SK-N-SH (cell line): ENCODE measurements at regions not wholly inside any gene's neighbourhood (a gene's known extent, or its start where the extent isn't known, plus 50 kb on each side); places are given as distances from the start of the nearest gene placed in this dataset.

Experiments used
- CTCF ChIA-PET: fragments of 300-600, 350-600 bp; formaldehyde crosslinking; extraction: SDS; loops from one replicate; lab custom pipeline; 2021; lab: Yijun Ruan, JAX
- POLR2A ChIA-PET: fragments of 350-600 bp; sonication (Branson Sonifier 250); formaldehyde crosslinking; extraction: SDS; loops from one replicate; lab custom pipeline; 2020; ENCODE audit warnings: antibody characterized with exemption, inconsistent platforms; lab: Yijun Ruan, JAX
- DNase-seq: peaks from one replicate; pipeline ENCODE4 v3.0.0; 2012
- H2AFZ ChIP-seq: fragments of 200-600 bp; sonication (generic); 2 replicates; pipeline ENCODE4 v1.8.1; 2016; ENCODE audit warnings: antibody characterized with exemption, mild to moderate bottlenecking, low read depth
- H3F3A ChIP-seq: fragments of 200-600 bp; sonication (generic); replicated peaks from 2 replicates; pipeline ENCODE3; 2016; ENCODE audit warnings: antibody characterized with exemption, mild to moderate bottlenecking; ENCODE audit not compliant: insufficient read depth
- H3K27ac ChIP-seq, 2 experiments: fragments of 200-500 bp in 1 of 2; fragments of 200-600 bp in 1 of 2; sonication (Bioruptor generic) in 1 of 2; sonication (generic), shearing (Covaris generic) in 1 of 2; 2 replicates each; pipeline versions ENCODE4 v1.5.1 to v1.6.1; 2014 to 2016; ENCODE audit warnings: low read depth in 2 of 2, inconsistent platforms in 1 of 2, low read length in 1 of 2, mild to moderate bottlenecking in 1 of 2, mixed read lengths in 1 of 2
- H3K27me3 ChIP-seq: fragments of 200-600 bp; sonication (generic), shearing (Covaris generic); 2 replicates; pipeline ENCODE4 v1.6.1; 2016; ENCODE audit warnings: mixed run types; ENCODE audit not compliant: insufficient read depth
- H3K36me3 ChIP-seq, 2 experiments: fragments of 200-500 bp in 1 of 2; fragments of 200-600 bp in 1 of 2; sonication (Bioruptor generic) in 1 of 2; sonication (generic) in 1 of 2; replicated peaks in 1 of 2; 2 replicates each; pipeline versions ENCODE3 to v1.5.1; 2014 to 2016; ENCODE audit warnings: low read length in 1 of 2, mild to moderate bottlenecking in 1 of 2; ENCODE audit not compliant: insufficient read depth in 2 of 2, control insufficient read depth in 1 of 2
- H3K4me1 ChIP-seq, 2 experiments: fragments of 200-500 bp in 1 of 2; fragments of 200-600 bp in 1 of 2; sonication (Bioruptor generic) in 1 of 2; sonication (generic), shearing (Covaris generic) in 1 of 2; 2 replicates each; pipeline versions ENCODE4 v1.5.1 to v1.6.1; 2014 to 2016; ENCODE audit warnings: low read depth in 1 of 2, low read length in 1 of 2, mixed run types in 1 of 2; ENCODE audit not compliant: insufficient read depth in 2 of 2, control insufficient read depth in 1 of 2
- H3K4me2 ChIP-seq: fragments of 200-600 bp; sonication (generic), shearing (Covaris generic); 2 replicates; pipeline ENCODE4 v1.6.1; 2017; ENCODE audit warnings: mixed run types
- H3K4me3 ChIP-seq, 2 experiments: fragments of 200-500 bp in 1 of 2; fragments of 200-600 bp in 1 of 2; sonication (Bioruptor generic) in 1 of 2; sonication (generic), shearing (Covaris generic) in 1 of 2; 2 replicates each; pipeline versions ENCODE4 v1.5.1 to v1.8.1; 2014 to 2016; ENCODE audit warnings: low read depth in 2 of 2, inconsistent platforms in 1 of 2, low read length in 1 of 2, mild to moderate bottlenecking in 1 of 2, mixed read lengths in 1 of 2, moderate library complexity in 1 of 2
- H3K79me2 ChIP-seq: fragments of 200-600 bp; sonication (generic); 2 replicates; pipeline ENCODE4 v1.8.1; 2017; ENCODE audit warnings: mild to moderate bottlenecking; ENCODE audit not compliant: insufficient read depth
- H3K9ac ChIP-seq: fragments of 200-600 bp; sonication (generic); 2 replicates; pipeline ENCODE4 v1.6.1; 2017; ENCODE audit warnings: mixed run types
- H3K9me2 ChIP-seq: fragments of 200-600 bp; sonication (generic); 2 replicates; pipeline ENCODE4 v1.6.1; 2017; ENCODE audit warnings: mixed run types
- H3K9me3 ChIP-seq: fragments of 200-600 bp; sonication (generic); 2 replicates; pipeline ENCODE4 v1.6.1; 2017; ENCODE audit warnings: mixed run types, mild to moderate bottlenecking, moderate library complexity
- H4K20me1 ChIP-seq: fragments of 200-600 bp; sonication (generic); 2 replicates; pipeline ENCODE4 v1.6.1; 2017; ENCODE audit warnings: mild to moderate bottlenecking, mixed run types; ENCODE audit not compliant: insufficient read depth
- CHD2 ChIP-seq: fragments of 150-350 bp; IDR thresholded peaks from 2 replicates; pipeline ENCODE4 v1.6.1; 2018; ENCODE audit warnings: low read length; ENCODE audit not compliant: partially characterized antibody
- ELF1 ChIP-seq: IDR thresholded peaks from 2 replicates; pipeline ENCODE4 v1.4.0; 2012
- EZH2phosphoT487 ChIP-seq: fragments of 200-600 bp; sonication (generic); IDR thresholded peaks from 2 replicates; pipeline ENCODE4 v1.6.1; 2017; ENCODE audit warnings: low read depth, mixed run types, mild to moderate bottlenecking, antibody characterized with exemption, moderate library complexity, borderline replicate concordance
- FOSL2 ChIP-seq: IDR thresholded peaks from 2 replicates; pipeline ENCODE4 v1.4.0; 2012; ENCODE audit warnings: low read depth, mild to moderate bottlenecking, moderate library complexity, borderline replicate concordance
- FOXJ3 ChIP-seq: sonication (generic); formaldehyde crosslinking; IDR thresholded peaks from 2 replicates; pipeline ENCODE4 v1.5.1; 2020; ENCODE audit warnings: mild to moderate bottlenecking, missing genetic modification reagents
- FOXM1 ChIP-seq: IDR thresholded peaks from 2 replicates; pipeline ENCODE4 v1.4.0; 2012; ENCODE audit warnings: low read depth, mild to moderate bottlenecking
- MEF2A ChIP-seq: IDR thresholded peaks from 2 replicates; pipeline ENCODE4 v1.4.0; 2012; ENCODE audit warnings: low read depth, borderline replicate concordance
- MXI1 ChIP-seq: IDR thresholded peaks from 2 replicates; pipeline ENCODE4 v1.6.1; 2012; ENCODE audit warnings: mild to moderate bottlenecking, low read depth, low read length, improper control_type of control experiment
- NFIC ChIP-seq: IDR thresholded peaks from 2 replicates; pipeline ENCODE4 v1.4.0; 2012; ENCODE audit warnings: borderline replicate concordance
- NRF1 ChIP-seq: IDR thresholded peaks from 2 replicates; pipeline ENCODE4 v1.6.1; 2012; ENCODE audit warnings: low read depth, mild to moderate bottlenecking, low read length
- POLR2AphosphoS5 ChIP-seq: IDR thresholded peaks from 2 replicates; pipeline ENCODE4 v1.6.1; 2012; ENCODE audit warnings: low read depth, low read length
- RCOR1 ChIP-seq: fragments of 150-350 bp; IDR thresholded peaks from 2 replicates; pipeline ENCODE4 v1.6.1; 2017; ENCODE audit warnings: antibody characterized with exemption, low read length
- RFX5 ChIP-seq: IDR thresholded peaks from 2 replicates; pipeline ENCODE4 v1.6.1; 2012; ENCODE audit warnings: mild to moderate bottlenecking, improper control_type of control experiment, low read length
- TAF1 ChIP-seq: IDR thresholded peaks from 2 replicates; pipeline ENCODE4 v1.6.1; 2012; ENCODE audit warnings: low read depth, mild to moderate bottlenecking, low read length, moderate library complexity, borderline replicate concordance
- TEAD4 ChIP-seq: IDR thresholded peaks from 2 replicates; pipeline ENCODE4 v1.4.0; 2012; ENCODE audit warnings: mild to moderate bottlenecking, borderline replicate concordance; ENCODE audit not compliant: insufficient read depth
- YY1 ChIP-seq: IDR thresholded peaks from 2 replicates; pipeline ENCODE4 v1.4.0; 2012; ENCODE audit warnings: low read depth, mild to moderate bottlenecking
- WGBS: methylation state at CpG from one replicate; pipeline ENCODE4 v1.1.6; 2017; ENCODE audit warnings: low lambda C conversion rate; 5-methylcytosine and 5-hydroxymethylcytosine counted together
- TF ChIP-seq, protein P1 (sequence below): fragments of 200-600 bp; sonication (generic); IDR thresholded peaks from 2 replicates; pipeline ENCODE4 v1.6.1; 2017; ENCODE audit warnings: antibody characterized with exemption, mild to moderate bottlenecking, moderate library complexity
- TF ChIP-seq, protein P2 (sequence below): IDR thresholded peaks from 2 replicates; pipeline ENCODE4 v1.4.0; 2012; ENCODE audit warnings: low read depth, borderline replicate concordance
- TF ChIP-seq, protein P3 (sequence below): fragments of 150-350 bp; IDR thresholded peaks from 2 replicates; pipeline ENCODE4 v1.6.1; 2016; ENCODE audit warnings: mild to moderate bottlenecking, low read depth, low read length
- TF ChIP-seq, protein P4 (sequence below): IDR thresholded peaks from 2 replicates; pipeline ENCODE4 v1.4.0; 2012; ENCODE audit warnings: low read depth, borderline replicate concordance

DNA sequence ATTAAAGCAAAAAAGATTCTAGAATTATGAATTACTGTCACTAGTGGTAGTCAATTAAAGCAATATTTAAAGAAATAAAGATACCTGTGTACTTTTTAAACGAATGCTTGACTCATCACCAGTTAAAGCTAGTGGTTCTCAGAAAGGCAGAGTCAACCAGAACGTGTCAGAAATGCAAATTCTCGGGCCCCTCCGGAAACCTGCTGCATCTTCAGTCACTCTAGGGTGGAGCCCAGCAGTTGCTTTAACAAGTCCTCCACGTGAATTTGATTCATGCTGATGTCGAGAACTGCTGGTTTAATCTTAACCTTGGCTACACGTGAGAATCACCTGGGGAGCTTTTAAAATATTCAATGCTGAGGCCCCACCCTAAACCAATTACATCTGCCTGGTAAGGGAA lies 169.8 kb upstream of the SDK2 start:
- Histone ChIP-seq H3K4me1 (no peaks in the 10 kb centered on the region), H3K27ac (no peak overlapping the region), H3K9me2 (no peaks in the 10 kb centered on the region), H3F3A (no peaks in the 10 kb centered on the region), H2AFZ (no peak overlapping the region), H3K9me3 (no peaks in the 10 kb centered on the region), H3K36me3 (no peaks in the 10 kb centered on the region), H3K27me3 (no peaks in the 10 kb centered on the region), H3K79me2 (no peaks in the 10 kb centered on the region), H3K9ac (no peak overlapping the region), H4K20me1 (no peaks in the 10 kb centered on the region), H3K4me2 (no peak overlapping the region), H3K4me3 (no peak overlapping the region)
- ChIA-PET POLR2A (no interaction called here), CTCF (interaction anchor here (0.6 to 2.3 kb wide), 3 partner anchors 9 to 143 kb away, joined by 3 to 5 read pairs (median 4); no protein-coding TSS in a partner anchor)
- TF ChIP-seq, protein P1, sequence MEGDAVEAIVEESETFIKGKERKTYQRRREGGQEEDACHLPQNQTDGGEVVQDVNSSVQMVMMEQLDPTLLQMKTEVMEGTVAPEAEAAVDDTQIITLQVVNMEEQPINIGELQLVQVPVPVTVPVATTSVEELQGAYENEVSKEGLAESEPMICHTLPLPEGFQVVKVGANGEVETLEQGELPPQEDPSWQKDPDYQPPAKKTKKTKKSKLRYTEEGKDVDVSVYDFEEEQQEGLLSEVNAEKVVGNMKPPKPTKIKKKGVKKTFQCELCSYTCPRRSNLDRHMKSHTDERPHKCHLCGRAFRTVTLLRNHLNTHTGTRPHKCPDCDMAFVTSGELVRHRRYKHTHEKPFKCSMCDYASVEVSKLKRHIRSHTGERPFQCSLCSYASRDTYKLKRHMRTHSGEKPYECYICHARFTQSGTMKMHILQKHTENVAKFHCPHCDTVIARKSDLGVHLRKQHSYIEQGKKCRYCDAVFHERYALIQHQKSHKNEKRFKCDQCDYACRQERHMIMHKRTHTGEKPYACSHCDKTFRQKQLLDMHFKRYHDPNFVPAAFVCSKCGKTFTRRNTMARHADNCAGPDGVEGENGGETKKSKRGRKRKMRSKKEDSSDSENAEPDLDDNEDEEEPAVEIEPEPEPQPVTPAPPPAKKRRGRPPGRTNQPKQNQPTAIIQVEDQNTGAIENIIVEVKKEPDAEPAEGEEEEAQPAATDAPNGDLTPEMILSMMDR = no peak
- TF ChIP-seq RCOR1 (no peak), NRF1 (no peak), TEAD4 (no peak), MXI1 (no peak), RFX5 (no peak), CHD2 (no peak)
- TF ChIP-seq, protein P2, sequence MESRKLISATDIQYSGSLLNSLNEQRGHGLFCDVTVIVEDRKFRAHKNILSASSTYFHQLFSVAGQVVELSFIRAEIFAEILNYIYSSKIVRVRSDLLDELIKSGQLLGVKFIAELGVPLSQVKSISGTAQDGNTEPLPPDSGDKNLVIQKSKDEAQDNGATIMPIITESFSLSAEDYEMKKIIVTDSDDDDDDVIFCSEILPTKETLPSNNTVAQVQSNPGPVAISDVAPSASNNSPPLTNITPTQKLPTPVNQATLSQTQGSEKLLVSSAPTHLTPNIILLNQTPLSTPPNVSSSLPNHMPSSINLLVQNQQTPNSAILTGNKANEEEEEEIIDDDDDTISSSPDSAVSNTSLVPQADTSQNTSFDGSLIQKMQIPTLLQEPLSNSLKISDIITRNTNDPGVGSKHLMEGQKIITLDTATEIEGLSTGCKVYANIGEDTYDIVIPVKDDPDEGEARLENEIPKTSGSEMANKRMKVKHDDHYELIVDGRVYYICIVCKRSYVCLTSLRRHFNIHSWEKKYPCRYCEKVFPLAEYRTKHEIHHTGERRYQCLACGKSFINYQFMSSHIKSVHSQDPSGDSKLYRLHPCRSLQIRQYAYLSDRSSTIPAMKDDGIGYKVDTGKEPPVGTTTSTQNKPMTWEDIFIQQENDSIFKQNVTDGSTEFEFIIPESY = no peak
- no peak for DNase-seq
- WGBS = 29% methylated on average over 7 of the region's 7 CpGs

DNA sequence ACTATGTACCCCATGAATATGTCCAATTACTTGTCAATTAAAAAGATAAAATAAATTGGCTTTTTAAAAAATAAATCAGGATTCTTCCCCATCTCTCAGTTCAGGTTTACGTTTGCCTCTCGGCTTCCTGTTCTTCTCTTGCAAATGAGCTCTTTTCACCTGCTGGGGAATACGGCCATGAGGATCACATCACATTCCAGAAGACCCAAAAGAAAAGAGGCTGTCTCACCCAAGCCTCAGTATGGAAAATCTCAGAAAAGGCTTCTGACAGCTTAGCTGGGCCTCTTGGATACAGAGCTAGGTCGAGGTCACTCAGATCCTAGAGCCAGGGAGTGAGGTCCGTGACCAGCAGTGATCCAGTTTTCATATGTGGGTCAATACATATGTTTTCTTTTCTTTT lies 171.2 kb upstream of the SDK2 start:
- no peak overlapping the region for H3K27ac ChIP-seq
- TF ChIP-seq YY1 = no peak
- no peak for TF ChIP-seq FOXJ3 (CRISPR knock-in tag)
- TF ChIP-seq FOSL2 = no peak
- TF ChIP-seq NFIC = no peak
- no peak for TF ChIP-seq NRF1
- no peak for TF ChIP-seq FOXM1
- TF ChIP-seq MEF2A = no peak
- no peak for TF ChIP-seq ELF1
- TF ChIP-seq EZH2phosphoT487 = no peak
- TF ChIP-seq POLR2AphosphoS5 = no peak
- TF ChIP-seq, protein P3, sequence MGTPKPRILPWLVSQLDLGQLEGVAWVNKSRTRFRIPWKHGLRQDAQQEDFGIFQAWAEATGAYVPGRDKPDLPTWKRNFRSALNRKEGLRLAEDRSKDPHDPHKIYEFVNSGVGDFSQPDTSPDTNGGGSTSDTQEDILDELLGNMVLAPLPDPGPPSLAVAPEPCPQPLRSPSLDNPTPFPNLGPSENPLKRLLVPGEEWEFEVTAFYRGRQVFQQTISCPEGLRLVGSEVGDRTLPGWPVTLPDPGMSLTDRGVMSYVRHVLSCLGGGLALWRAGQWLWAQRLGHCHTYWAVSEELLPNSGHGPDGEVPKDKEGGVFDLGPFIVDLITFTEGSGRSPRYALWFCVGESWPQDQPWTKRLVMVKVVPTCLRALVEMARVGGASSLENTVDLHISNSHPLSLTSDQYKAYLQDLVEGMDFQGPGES = no peak
- no peak for TF ChIP-seq RCOR1
- TF ChIP-seq TAF1 = no peak
- TF ChIP-seq, protein P4, sequence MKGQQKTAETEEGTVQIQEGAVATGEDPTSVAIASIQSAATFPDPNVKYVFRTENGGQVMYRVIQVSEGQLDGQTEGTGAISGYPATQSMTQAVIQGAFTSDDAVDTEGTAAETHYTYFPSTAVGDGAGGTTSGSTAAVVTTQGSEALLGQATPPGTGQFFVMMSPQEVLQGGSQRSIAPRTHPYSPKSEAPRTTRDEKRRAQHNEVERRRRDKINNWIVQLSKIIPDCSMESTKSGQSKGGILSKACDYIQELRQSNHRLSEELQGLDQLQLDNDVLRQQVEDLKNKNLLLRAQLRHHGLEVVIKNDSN = no peak
- no peaks in the 10 kb centered on the region for H3K9me3 ChIP-seq
- H3K27me3 ChIP-seq = no peaks in the 10 kb centered on the region
- POLR2A ChIA-PET = no interaction called here
- H3K4me1 ChIP-seq = no peaks in the 10 kb centered on the region; a peak in 1 of 4 replicates
- WGBS = 60% methylated on average over 5 of the region's 5 CpGs
- no peak overlapping the region for H2AFZ ChIP-seq
- H3K4me2 ChIP-seq = no peak overlapping the region
- no peaks in the 10 kb centered on the region for H3K79me2 ChIP-seq
- CTCF ChIA-PET = interaction anchor here (1.4 to 2.3 kb wide), 3 partner anchors 8 to 11 kb away, joined by 4 to 6 read pairs (median 5); no protein-coding TSS in a partner anchor
- no peak for DNase-seq
- H3K36me3 ChIP-seq = no peaks in the 10 kb centered on the region
- H3K4me3 ChIP-seq = no peak overlapping the region
- H3K9ac ChIP-seq = no peak overlapping the region
- no peaks in the 10 kb centered on the region for H4K20me1 ChIP-seq
- no peaks in the 10 kb centered on the region for H3K9me2 ChIP-seq
- no peaks in the 10 kb centered on the region for H3F3A ChIP-seq
